ENCODE measurements at regions not wholly inside any gene's neighbourhood (a gene's known extent, or its start where the extent isn't known, plus 50 kb on each side); places are given as distances from the start of the nearest gene placed in this dataset.

DNA sequence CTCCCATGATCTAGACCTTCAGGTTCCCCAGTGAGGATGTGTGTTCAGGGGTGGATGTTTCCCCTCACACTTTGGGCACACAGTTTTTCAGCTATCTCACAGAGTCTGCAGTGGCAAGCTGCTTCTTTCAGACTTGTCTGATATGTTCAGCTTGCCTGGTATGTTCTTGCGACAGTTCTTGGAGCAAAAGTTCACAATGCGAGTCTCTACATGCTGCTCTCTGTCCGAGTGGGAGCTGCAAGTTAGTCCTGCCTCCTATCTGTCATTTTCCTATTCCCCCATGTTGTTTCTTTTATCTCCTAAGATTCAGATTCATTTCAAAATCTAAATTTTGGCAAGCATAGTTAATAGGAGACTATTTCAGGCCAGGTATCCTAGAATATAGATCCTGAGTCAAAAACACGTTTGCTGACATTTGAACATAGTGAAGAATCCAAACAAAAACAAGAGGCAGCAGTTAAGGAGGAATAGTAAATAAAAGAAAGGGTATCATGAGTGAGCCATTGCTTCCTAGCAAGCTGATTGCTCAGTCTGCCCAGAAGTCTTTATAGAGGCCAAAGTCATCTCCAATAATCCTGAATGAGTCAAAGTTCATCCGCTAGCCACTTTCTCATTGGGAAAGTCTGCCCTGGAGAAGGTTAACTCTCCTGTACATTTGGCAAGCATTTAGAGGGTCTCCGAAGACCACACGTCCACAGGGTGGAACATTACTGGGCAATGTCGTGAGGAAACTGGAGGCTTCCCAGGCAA lies 140.2 kb upstream of the MOCS1 start:
- DNase-seq (ENCODE audit: low spot score) = no peak

GRCh38 chr6:40066372-40066771 lies 132.1 kb upstream of the MOCS1 start:
- no peak for DNase-seq (ENCODE audit: low spot score)

- DNase-seq (ENCODE audit: low spot score) = no peak
These were observed 122.6 kb upstream of the MOCS1 start for GRCh38 chr6:40056865-40057264.

DNA sequence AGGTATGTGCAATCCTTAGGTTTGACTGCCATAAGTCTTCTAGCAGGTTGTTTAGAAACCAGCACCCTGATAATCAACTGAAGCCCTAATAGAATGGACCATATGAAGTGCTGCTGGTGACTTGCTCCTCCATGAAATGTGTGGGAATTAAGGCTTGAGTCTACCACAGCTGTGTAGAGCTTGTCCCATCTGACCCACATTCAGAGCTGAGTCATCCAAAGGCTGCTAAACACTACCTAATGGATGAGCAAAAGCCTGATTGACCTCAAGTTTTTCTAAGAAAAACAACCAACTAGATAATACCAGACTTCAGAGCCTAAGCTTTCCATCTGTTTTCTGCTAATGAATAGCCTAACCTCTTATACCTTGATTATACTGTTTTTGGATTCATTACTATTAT lies 120.3 kb upstream of the MOCS1 start:
- DNase-seq (ENCODE audit: low spot score) = no peak

DNA sequence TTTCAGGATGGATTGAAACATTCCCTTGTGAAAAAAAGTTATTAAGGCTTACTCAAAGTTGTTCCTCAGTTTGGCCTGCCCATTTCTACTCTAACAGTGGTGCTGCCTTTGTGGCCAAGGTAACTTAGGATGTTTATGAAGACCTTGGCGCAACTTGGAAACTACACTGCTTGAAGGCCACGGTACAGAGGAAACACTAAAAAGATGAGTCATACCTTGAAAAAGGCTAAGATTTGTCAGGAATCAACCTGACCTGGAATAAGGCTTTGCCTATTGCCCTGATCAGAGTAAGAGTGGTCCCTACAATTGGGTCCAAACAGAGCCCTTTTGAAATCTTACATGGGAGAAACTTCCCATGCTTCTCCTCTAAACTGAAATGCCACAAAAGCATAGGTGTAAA lies 119.9 kb upstream of the MOCS1 start:
- DNase-seq (ENCODE audit: low spot score) = no peak

- DNase-seq (ENCODE audit: low spot score) = no peak
These were observed 114.9 kb upstream of the MOCS1 start for GRCh38 chr6:40049128-40049527.

GRCh38 chr6:40044196-40044595 lies 109.9 kb upstream of the MOCS1 start:
- DNase-seq (ENCODE audit: low spot score) = no peak

DNA sequence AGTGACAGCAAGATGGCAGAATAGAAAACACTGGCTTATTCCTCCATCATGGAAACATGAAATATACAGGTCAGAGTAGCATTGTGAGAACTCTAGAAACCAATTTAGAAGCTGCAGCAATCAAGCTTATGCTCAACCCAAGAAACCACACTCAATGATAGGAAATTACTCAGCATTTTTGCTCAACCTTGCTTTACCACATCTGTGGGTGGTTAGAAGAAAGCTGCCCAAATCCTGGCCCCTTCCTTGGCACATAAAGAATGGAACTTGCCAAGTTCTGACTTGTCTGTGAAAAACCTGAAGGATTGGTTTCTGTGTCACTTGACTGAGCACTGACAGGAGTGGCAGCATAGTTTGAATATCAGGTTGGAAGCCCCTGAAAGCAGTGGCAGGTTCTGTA lies 108.0 kb upstream of the MOCS1 start:
- no peak for DNase-seq (ENCODE audit: low spot score)

- DNase-seq (ENCODE audit: low spot score) = no peak
These were observed 104.8 kb upstream of the MOCS1 start for GRCh38 chr6:40039042-40039441.

- DNase-seq (ENCODE audit: low spot score) = no peak
These were observed 104.4 kb upstream of the MOCS1 start for GRCh38 chr6:40038626-40039025.

GRCh38 chr6:40037271-40037670 lies 103.0 kb upstream of the MOCS1 start:
- DNase-seq (ENCODE audit: low spot score) = no peak

DNA sequence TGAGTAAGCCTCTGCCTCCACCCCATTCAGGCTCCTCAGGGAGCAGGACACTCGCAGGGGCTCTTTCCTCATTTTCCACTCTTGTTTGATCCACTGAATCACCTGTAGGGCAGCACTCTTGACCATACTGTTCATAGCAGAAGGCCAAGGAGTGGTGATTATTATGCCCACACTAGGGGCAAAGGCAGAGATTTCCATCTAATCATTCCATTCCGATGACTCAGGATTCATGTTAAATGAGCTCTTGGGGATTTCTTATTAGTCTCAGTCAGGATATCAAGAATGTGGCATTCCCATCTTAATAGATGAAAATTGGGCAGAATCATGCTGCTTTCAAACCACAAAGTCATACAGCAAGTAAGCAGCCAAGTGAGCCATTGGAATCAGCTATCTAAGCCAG lies 101.9 kb upstream of the MOCS1 start:
- DNase-seq (ENCODE audit: low spot score) = no peak

DNA sequence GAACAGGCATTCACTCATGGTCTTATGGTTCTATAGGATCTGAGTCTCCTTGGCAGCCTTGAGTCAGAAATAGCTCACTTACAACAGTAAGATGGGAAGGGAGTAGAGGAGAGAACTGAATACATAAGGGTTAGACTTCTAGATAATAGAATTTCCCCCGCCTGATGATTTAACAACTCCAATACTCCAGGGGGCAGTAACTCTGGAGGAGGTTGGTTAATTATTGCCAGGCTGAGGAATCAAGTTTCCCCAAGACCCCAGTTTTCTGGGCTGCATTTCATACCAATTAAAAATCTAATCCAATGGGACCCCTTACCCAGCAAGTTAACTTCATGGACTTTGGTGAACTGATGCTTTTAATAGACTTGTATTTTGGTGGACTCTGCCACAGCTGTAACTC lies 94.2 kb upstream of the MOCS1 start:
- DNase-seq (ENCODE audit: low spot score) = no peak

- DNase-seq (ENCODE audit: low spot score) = no peak
These were observed 88.6 kb upstream of the MOCS1 start for GRCh38 chr6:40022867-40023266.

GRCh38 chr6:40020166-40020565 lies 85.9 kb upstream of the MOCS1 start:
- no peak for DNase-seq (ENCODE audit: low spot score)

DNA sequence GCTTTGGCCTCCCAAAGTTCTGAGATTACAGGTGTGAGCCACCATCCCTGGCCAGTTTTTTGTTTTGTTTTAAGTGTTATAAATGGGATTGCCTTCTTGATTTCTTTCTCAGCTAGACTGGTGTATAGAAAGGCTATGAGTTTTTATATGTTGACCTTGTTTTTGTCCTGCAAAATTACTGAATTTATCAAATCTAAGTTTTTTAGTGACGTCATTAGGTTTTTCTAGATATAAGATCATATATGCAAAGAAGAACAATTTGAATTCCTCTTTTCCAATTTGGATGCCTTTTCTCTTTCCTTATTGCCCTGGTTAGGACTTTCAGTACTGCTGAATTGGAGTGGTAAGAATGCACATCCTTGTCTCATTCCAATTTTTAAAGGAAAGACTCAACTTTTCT lies 81.3 kb upstream of the MOCS1 start:
- DNase-seq (ENCODE audit: low spot score) = no peak

DNA sequence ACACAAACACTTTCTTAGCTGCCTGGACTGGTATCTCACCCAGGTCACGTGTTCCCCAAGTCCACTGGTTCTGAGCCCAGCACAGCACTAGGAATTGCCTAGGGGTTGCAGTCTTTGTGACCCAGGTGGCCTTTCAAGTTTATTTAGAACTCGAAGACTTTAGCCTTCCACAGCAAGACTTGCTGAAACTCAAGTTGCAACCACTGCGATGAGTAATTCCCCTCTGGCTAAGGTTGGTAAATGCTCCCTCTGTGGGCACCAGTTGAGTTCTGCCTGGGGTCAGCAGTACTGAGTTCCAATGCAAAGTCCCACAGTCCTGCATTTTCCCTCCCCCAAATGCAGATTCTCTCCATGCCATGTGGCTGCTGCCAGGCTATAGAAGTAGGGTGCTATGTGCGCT lies 77.6 kb upstream of the MOCS1 start:
- DNase-seq (ENCODE audit: low spot score) = no peak

DNA sequence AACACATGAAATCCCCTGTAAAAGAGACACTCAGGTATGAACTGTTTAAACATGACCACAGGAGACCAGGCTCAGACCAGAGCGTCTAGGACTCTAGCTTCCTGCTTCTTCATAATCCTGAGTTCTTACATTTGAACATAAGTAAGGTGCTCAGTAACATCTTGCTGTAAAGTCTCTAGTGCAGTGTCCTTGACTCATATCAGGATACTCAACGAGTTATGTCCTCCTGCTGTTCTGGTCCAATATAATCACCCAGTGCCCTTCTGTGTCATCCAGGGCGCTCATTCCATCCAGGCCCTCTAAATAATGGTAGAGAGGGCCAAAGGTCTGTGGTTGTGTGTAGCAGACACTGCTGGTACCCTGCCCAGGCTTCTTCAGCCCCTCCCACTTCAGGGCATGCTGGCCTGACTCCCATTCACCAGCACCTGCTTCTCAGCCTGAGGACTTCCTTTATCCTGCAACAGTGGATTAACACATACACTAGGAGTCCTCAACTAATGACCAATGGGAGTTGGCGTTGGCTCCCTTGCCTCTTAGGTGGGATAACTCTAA lies 66.8 kb upstream of the MOCS1 start:
- no peak for DNase-seq (ENCODE audit: low spot score)

GRCh38 chr6:39999006-39999867 lies 65.0 kb upstream of the MOCS1 start:
- no peak for DNase-seq (ENCODE audit: low spot score)

DNA sequence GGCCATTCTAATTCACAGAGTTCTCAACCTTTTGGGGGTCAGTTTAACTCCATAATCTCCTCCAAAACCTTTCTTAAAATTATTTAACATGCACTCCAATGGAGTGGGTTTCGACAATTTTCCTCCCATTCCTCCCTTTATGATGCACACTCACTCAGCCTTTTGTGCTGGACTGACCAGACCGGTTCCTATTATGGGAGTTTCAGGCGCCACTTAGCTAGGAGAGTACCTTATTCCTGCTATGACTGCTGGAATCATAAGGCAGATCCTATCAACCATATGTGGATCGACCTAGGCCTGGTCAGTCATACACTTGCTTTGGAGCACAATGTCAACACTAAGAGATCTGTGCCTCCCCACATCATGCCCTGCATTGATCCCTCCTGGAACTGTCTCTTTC lies 63.9 kb upstream of the MOCS1 start:
- DNase-seq (ENCODE audit: low spot score) = no peak

- DNase-seq (ENCODE audit: low spot score) = no peak
These were observed 62.9 kb upstream of the MOCS1 start for GRCh38 chr6:39997101-39997635.

DNA sequence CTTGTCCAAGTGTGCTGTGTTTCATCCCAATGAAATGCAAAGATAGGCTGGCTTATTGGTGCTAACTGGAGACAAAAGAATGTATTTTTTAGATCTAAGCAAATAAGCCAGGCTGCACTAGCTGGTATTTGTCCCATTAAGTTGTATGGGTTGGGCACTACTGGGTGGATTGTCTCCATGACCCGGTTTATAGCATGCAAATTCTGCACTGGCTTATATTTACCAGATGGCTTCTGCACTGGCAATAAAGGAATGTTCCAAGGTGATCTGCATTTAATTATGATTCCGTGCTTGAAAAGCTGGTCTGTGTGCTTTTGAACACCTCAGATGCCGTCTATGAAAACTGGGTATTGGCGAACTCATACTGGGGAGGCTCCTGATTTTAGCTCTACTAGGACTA lies 61.4 kb upstream of the MOCS1 start:
- no peak for DNase-seq (ENCODE audit: low spot score)

All from RKO (cell line).